Fibroblast of the aortic adventitia (primary cell): ENCODE measurements at regions not wholly inside any gene's neighbourhood (a gene's known extent, or its start where the extent isn't known, plus 50 kb on each side); places are given as distances from the start of the nearest gene placed in this dataset.
"Not testable (repeated sequence)": the region's sequence is repeated elsewhere in the genome, so short reads cannot be mapped to it uniquely, and the experiment has no call there.

ENCODE experiments used
- DNase-seq: peaks from one replicate; pipeline ENCODE4 v3.0.0-alpha.2; 2010; ENCODE audit warnings: low read depth
- H3K4me3 ChIP-seq: 2 replicates; pipeline ENCODE4 v1.5.1; 2011; ENCODE audit warnings: low read depth, mild to moderate bottlenecking, control low read depth, low read length, moderate library complexity
- CTCF ChIP-seq: IDR thresholded peaks from 2 replicates; pipeline ENCODE4 v1.5.1; 2011; ENCODE audit warnings: mild to moderate bottlenecking, low read length, control low read depth, inconsistent platforms; ENCODE audit not compliant: insufficient read depth

DNA sequence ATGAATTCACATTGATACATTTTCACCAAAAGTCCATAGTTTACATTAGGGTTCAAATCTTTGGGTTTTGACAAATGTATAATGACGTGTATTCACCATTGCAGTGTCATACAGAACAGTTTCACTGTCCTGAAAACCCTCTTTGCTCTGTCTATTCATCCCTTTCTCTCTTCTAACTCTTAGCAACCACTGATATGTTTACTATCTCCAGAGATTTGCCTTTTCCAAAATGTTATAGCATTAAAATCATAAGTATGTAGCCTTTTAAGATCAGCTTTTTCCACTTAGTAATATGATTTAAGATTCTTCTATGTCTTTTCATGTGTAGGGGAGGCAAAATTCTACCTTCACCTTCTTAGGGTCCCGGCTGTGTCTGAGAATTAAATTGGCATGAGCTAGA lies 203.8 kb downstream of the TPRG1 start:
- no peak for TF ChIP-seq CTCF
- H3K4me3 ChIP-seq, result no peak overlapping the region

GRCh38 chr3:189383630-189384029 lies 211.9 kb downstream of the TPRG1 start:
- no peak for DNase-seq
- no peak for TF ChIP-seq CTCF

More for the DNA sequence above, 203.8 kb downstream of the TPRG1 start:
- DNase-seq, result no peak

GRCh38 chr3:189385880-189386279 lies 214.1 kb downstream of the TPRG1 start:
- DNase-seq, H3K4me3 ChIP-seq: not testable (repeated sequence)

More at GRCh38 chr3:189383630-189384029, 211.9 kb downstream of the TPRG1 start:
- no peak overlapping the region for H3K4me3 ChIP-seq

DNA sequence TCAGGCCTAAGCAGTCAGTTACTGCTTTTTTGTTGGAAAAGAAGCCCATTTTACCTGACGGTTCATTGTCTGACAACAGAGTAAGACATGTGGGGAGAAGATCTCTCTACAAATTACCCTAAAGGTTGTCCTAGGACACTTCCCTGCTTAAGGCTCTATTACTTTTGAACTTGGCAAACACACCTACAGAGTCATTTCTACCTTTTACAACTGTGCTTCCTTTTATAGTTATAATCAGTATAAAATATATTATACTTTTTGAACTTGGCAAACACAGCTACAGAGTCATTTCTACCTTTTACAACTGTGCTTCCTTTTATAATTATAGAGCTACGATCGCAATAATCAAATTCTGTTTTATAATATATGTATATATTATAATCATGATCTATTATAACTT lies 215.0 kb downstream of the TPRG1 start:
- DNase-seq, result no peak
- no peak overlapping the region for H3K4me3 ChIP-seq
- no peak for TF ChIP-seq CTCF

- TF ChIP-seq CTCF, result no peak
- H3K4me3 ChIP-seq, result no peak overlapping the region
- DNase-seq, result peak; percentile 23
Observed at GRCh38 chr3:189389346-189389745, 217.6 kb downstream of the TPRG1 start.

DNA sequence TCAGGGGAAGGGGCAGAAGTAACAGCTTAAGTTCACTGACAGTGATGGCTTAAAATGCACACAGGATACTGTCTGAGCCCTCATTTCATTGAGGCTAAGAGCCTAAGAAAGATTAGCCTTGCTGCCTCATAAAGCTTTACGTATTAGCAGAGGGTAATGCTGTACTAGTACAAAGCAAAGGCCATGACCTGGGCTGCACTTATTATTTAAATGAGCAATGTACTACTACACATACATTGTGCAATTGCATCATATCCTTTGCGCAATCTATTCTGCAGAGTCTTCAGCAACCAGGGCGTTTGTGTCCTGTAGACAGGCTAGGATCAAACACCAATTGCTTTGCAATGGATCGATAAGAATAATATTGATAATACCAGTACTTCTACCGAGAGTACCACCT lies 221.8 kb downstream of the TPRG1 start:
- no peak for TF ChIP-seq CTCF
- no peak for DNase-seq
- no peak overlapping the region for H3K4me3 ChIP-seq

DNA sequence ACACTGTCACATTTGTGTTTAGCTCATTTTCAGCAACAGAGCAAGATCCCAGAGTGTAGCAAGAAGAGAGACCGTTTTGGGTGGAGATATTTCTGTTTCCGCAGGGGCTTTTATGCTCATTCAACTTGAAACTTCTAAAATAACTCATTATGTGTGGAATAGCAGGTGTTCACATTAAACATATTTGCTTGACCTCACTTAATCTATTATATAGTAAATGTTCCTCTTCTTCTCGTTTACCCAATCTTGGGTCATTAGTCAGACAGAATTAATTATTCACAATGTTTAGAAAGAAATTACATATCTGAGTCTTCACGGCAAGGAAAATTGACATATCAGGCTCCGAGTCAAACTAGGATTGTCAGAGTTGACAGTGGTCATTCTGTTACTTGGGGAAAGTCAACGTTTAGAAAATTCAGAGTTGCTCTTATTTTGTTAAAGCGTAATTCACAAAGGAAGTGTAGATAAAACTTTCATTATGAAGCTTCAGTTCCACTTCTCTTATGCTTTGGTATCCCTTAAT lies 222.9 kb downstream of the TPRG1 start:
- no peak overlapping the region for H3K4me3 ChIP-seq
- TF ChIP-seq CTCF, result no peak
- no peak for DNase-seq
